ENCODE measurements at regions not wholly inside any gene's neighbourhood (a gene's known extent, or its start where the extent isn't known, plus 50 kb on each side); places are given as distances from the start of the nearest gene placed in this dataset.

GRCh38 chr2:121130301-121130850 lies 154.6 kb downstream of the TFCP2L1 start:
- no peaks in the 10 kb centered on the region for H4K20me1 ChIP-seq (ENCODE audit: insufficient read depth)
- H3K4me2 ChIP-seq = no peak overlapping the region
- H2AFZ ChIP-seq = no peak overlapping the region
- H3K27ac ChIP-seq = no peak overlapping the region
- no TSS peak for BruUV-seq (replicated peaks)
- ChIA-PET POLR2A (ENCODE audit: unreplicated experiment) (no interaction called here), CTCF (interaction anchor here (0.7 kb wide), 1 partner anchor 265 kb away, joined by 3 read pairs; no protein-coding TSS in a partner anchor)
- no peak for DNase-seq
- peaks cover 3% of the 10 kb centered on the region; the same call in 1 of the 2 replicates for H3F3A ChIP-seq (ENCODE audit: insufficient read depth, low read depth)
- TF ChIP-seq, protein P1, sequence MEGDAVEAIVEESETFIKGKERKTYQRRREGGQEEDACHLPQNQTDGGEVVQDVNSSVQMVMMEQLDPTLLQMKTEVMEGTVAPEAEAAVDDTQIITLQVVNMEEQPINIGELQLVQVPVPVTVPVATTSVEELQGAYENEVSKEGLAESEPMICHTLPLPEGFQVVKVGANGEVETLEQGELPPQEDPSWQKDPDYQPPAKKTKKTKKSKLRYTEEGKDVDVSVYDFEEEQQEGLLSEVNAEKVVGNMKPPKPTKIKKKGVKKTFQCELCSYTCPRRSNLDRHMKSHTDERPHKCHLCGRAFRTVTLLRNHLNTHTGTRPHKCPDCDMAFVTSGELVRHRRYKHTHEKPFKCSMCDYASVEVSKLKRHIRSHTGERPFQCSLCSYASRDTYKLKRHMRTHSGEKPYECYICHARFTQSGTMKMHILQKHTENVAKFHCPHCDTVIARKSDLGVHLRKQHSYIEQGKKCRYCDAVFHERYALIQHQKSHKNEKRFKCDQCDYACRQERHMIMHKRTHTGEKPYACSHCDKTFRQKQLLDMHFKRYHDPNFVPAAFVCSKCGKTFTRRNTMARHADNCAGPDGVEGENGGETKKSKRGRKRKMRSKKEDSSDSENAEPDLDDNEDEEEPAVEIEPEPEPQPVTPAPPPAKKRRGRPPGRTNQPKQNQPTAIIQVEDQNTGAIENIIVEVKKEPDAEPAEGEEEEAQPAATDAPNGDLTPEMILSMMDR (conservative IDR thresholded peaks at IDR 0.05) = no peak
- TF ChIP-seq EZH2 (IDR thresholded peaks at IDR 0.05; ENCODE audit: low read depth) = no peak
- intact Hi-C loops (cut with micrococcal nuclease; ENCODE audit: unreplicated experiment) = no loop called here
- H3K27me3 ChIP-seq (ENCODE audit: insufficient read depth, low read depth) = no peaks in the 10 kb centered on the region
- no peak overlapping the region for H3K4me3 ChIP-seq
- no peaks in the 10 kb centered on the region for H3K9me3 ChIP-seq (ENCODE audit: insufficient read depth, low read depth)
- H3K4me1 ChIP-seq (replicated peaks; ENCODE audit: insufficient read depth) = peaks cover 6% of the 10 kb centered on the region
- H3K9me2 ChIP-seq (ENCODE audit: insufficient read depth) = no peaks in the 10 kb centered on the region
- H3K36me3 ChIP-seq (ENCODE audit: low read depth) = no peaks in the 10 kb centered on the region
- H3K79me2 ChIP-seq (ENCODE audit: low read depth) = no peaks in the 10 kb centered on the region

DNA sequence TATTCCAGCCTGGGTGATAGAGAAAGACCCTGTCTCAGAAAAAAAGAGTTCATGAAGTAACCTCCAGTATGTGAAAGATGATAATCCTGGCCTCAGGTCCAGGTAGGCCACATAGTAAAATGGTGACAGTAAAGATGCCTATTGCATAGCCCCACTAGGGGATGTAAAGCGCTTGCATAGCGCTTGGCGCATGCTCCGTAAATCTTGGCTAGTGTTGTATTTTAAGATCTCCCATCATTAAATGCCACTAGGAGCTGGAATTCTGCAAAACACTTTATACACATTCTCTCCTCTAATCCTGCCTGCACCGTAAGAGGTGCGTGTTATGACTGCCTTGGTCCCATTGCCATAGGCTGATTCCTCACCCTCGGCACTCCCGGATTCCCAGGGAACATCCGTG lies 153.6 kb downstream of the TFCP2L1 start:
- CTCF ChIA-PET = interaction anchor here (1.2 kb wide), 1 partner anchor 27 kb away, joined by 4 read pairs; no protein-coding TSS in a partner anchor
- Histone ChIP-seq H3K27ac (no peak overlapping the region), H3K9me3 (ENCODE audit: insufficient read depth, low read depth) (no peaks in the 10 kb centered on the region), H4K20me1 (ENCODE audit: insufficient read depth) (no peaks in the 10 kb centered on the region), H2AFZ (no peak overlapping the region), H3K4me2 (no peak overlapping the region), H3K9me2 (ENCODE audit: insufficient read depth) (no peaks in the 10 kb centered on the region), H3F3A (ENCODE audit: insufficient read depth, low read depth) (peaks cover 3% of the 10 kb centered on the region; the same call in 1 of the 2 replicates), H3K79me2 (ENCODE audit: low read depth) (no peaks in the 10 kb centered on the region), H3K36me3 (ENCODE audit: low read depth) (no peaks in the 10 kb centered on the region), H3K4me1 (replicated peaks; ENCODE audit: insufficient read depth) (peaks cover 6% of the 10 kb centered on the region), H3K4me3 (no peak overlapping the region), H3K27me3 (ENCODE audit: insufficient read depth, low read depth) (no peaks in the 10 kb centered on the region)
- no peak for DNase-seq
- intact Hi-C loops (cut with micrococcal nuclease; ENCODE audit: unreplicated experiment) = loop anchor here (1.0 kb wide), 1 partner anchor 192 kb away; no protein-coding TSS in a partner anchor
- TF ChIP-seq EZH2 (IDR thresholded peaks at IDR 0.05; ENCODE audit: low read depth) = no peak
- TF ChIP-seq, protein P1 (conservative IDR thresholded peaks at IDR 0.05) = no peak
- POLR2A ChIA-PET (ENCODE audit: unreplicated experiment) = no interaction called here
- no TSS peak for BruUV-seq (replicated peaks)

DNA sequence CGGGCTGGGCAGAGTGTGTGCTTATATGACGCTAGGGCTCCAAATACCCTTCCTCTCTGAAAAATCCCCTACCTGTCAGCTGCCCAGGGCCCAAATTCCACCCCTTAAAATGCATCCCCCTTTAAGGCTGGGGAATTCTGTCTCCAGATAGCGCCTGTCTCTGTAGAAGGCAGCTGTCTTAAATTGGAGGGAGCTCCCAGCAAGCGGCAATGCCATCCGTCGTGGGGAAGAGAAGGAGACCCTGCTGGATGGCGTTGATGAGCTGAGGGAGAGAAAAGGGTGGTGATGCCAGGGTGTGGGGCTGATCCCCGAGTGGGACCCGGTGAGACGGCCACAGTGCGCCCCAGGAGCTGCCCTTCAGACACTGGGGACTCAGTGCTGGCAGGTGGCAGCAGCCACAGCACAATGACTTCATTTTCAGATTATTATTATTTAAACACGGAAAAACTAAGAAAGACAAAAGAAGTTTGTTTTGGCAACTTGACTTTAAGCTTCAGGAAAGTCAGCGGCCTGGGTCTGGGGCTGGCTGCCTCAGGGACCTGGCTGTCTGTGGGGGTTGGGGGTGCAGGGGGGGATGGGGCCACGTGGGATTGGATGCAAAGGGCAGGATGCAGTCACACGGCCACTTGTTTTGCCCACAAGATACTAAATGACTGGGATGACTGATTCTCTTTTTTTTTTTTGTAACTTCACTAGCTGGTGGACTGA lies 152.8 kb downstream of the TFCP2L1 start:
- Histone ChIP-seq H3K36me3 (ENCODE audit: low read depth) (no peaks in the 10 kb centered on the region), H4K20me1 (ENCODE audit: insufficient read depth) (no peaks in the 10 kb centered on the region), H3F3A (ENCODE audit: insufficient read depth, low read depth) (peaks cover 3% of the 10 kb centered on the region; the same call in 1 of the 2 replicates), H3K4me1 (replicated peaks; ENCODE audit: insufficient read depth) (peaks cover 6% of the 10 kb centered on the region), H3K4me3 (no peak overlapping the region), H3K9me2 (ENCODE audit: insufficient read depth) (no peaks in the 10 kb centered on the region), H3K4me2 (no peak overlapping the region), H3K9me3 (ENCODE audit: insufficient read depth, low read depth) (no peaks in the 10 kb centered on the region), H3K27me3 (ENCODE audit: insufficient read depth, low read depth) (no peaks in the 10 kb centered on the region), H2AFZ (no peak overlapping the region), H3K27ac (no peak overlapping the region), H3K79me2 (ENCODE audit: low read depth) (no peaks in the 10 kb centered on the region)
- BruUV-seq (replicated peaks) = no TSS peak
- intact Hi-C loops (cut with micrococcal nuclease; ENCODE audit: unreplicated experiment) = no loop called here
- TF ChIP-seq EZH2 (IDR thresholded peaks at IDR 0.05; ENCODE audit: low read depth) = no peak
- TF ChIP-seq, protein P1 (conservative IDR thresholded peaks at IDR 0.05) = no peak
- CTCF ChIA-PET = interaction anchor here (1.2 kb wide), 1 partner anchor 28 kb away, joined by 4 read pairs; no protein-coding TSS in a partner anchor
- DNase-seq = no peak
- POLR2A ChIA-PET (ENCODE audit: unreplicated experiment) = no interaction called here
